ENCODE measurements at regions not wholly inside any gene's neighbourhood (a gene's known extent, or its start where the extent isn't known, plus 50 kb on each side); places are given as distances from the start of the nearest gene placed in this dataset.

DNA sequence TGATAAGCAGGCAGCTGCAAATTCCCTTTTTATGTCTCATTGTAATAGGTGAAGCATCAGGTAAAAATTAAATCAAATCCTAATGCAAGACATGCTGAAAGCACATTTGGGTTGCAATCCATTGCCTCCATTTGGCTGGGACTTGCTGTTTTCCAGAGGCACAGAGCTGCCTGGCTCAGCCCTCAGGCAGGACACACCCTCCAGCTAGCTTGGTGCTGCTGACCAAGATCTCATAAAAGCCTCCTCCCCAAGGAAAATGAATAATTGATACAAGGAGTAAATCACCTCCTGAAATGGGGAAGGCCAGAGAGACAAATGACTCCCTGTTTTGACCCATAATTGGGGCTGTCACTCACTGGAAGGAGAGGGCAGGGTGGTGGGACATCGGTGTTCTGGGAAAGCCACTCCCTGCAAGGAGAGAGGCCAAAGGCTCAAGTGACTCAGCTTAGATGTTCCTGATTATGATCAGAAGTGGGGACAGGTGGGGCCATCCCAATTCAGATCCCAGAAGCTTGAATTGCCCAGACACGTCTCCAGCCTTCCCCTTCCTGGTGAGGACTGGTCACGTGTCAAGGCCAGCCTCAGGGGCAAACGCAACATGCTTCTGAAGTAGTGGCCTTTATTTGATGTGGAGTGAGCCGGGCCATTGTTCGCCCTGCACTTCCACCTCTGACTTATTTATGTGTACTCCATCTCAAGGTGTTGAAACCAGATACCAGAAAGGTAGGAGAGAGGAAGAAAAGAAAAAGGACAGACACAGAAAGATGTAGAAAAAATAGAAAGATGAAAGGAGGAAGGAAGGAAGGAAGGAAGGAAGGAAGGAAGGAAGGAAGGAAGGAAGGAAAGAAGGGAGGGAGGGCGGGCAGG is 773.7 kb downstream of the BCL11B start:
- TF ChIP-seq, protein P1, sequence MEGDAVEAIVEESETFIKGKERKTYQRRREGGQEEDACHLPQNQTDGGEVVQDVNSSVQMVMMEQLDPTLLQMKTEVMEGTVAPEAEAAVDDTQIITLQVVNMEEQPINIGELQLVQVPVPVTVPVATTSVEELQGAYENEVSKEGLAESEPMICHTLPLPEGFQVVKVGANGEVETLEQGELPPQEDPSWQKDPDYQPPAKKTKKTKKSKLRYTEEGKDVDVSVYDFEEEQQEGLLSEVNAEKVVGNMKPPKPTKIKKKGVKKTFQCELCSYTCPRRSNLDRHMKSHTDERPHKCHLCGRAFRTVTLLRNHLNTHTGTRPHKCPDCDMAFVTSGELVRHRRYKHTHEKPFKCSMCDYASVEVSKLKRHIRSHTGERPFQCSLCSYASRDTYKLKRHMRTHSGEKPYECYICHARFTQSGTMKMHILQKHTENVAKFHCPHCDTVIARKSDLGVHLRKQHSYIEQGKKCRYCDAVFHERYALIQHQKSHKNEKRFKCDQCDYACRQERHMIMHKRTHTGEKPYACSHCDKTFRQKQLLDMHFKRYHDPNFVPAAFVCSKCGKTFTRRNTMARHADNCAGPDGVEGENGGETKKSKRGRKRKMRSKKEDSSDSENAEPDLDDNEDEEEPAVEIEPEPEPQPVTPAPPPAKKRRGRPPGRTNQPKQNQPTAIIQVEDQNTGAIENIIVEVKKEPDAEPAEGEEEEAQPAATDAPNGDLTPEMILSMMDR (IDR thresholded peaks at IDR 0.05): no peak
- TF ChIP-seq POLR2A (IDR thresholded peaks at IDR 0.05) (no peak), EP300 (IDR thresholded peaks at IDR 0.05) (no peak), POLR2AphosphoS5 (IDR thresholded peaks at IDR 0.05) (no peak)

Data from suprapubic skin (tissue), 4 donors.